SU-DHL-6 (cell line): ENCODE measurements at regions not wholly inside any gene's neighbourhood (a gene's known extent, or its start where the extent isn't known, plus 50 kb on each side); places are given as distances from the start of the nearest gene placed in this dataset.

Experiments used
- H2AFZ ChIP-seq: fragments of 200-600 bp; sonication (generic); 2 replicates; pipeline ENCODE4 v1.6.1; 2014; ENCODE audit warnings: low read depth, mild to moderate bottlenecking, moderate library complexity, mixed read lengths, antibody characterized with exemption, low read length; ENCODE audit not compliant: severe bottlenecking
- H3F3A ChIP-seq: fragments of 200-600 bp; shearing (Covaris generic); 2 replicates; pipeline ENCODE4 v1.6.0; 2016; ENCODE audit warnings: antibody characterized with exemption, mild to moderate bottlenecking; ENCODE audit not compliant: insufficient read depth
- H3K27ac ChIP-seq: fragments of 200-600 bp; sonication (generic); 2 replicates; pipeline ENCODE4 v1.5.1; 2016; ENCODE audit warnings: low read depth, mild to moderate bottlenecking, low read length, moderate library complexity, mixed read lengths
- H3K27me3 ChIP-seq: fragments of 200-600 bp; sonication (generic), shearing (Covaris generic); 2 replicates; pipeline ENCODE4 v1.6.0; 2014; ENCODE audit warnings: mild to moderate bottlenecking, low read length
- H3K36me3 ChIP-seq: fragments of 200-600 bp; sonication (generic); 2 replicates; pipeline ENCODE4 v1.6.1; 2014; ENCODE audit warnings: mild to moderate bottlenecking, low read length, mixed read lengths
- H3K4me2 ChIP-seq: fragments of 300-600, 200-600 bp; shearing (Covaris generic), sonication (generic); 2 replicates; pipeline ENCODE4 v1.6.0; 2014; ENCODE audit warnings: low read length, low read depth, mild to moderate bottlenecking; ENCODE audit not compliant: poor library complexity, severe bottlenecking
- H3K4me3 ChIP-seq: fragments of 200-600 bp; sonication (generic); 2 replicates; pipeline ENCODE4 v1.5.1; 2014; ENCODE audit warnings: antibody characterized with exemption, low read length, mild to moderate bottlenecking, mixed read lengths; ENCODE audit not compliant: insufficient read depth, poor library complexity, severe bottlenecking
- H3K79me2 ChIP-seq: fragments of 200-600 bp; sonication (generic); 2 replicates; pipeline ENCODE4 v1.6.1; 2014; ENCODE audit warnings: mild to moderate bottlenecking, low read length, moderate library complexity; ENCODE audit not compliant: insufficient read depth
- H3K9ac ChIP-seq: fragments of 200-600 bp; sonication (generic); 2 replicates; pipeline ENCODE4 v1.7.0; 2014; ENCODE audit warnings: mild to moderate bottlenecking, low read length
- H3K9me2 ChIP-seq: fragments of 200-600 bp; sonication (generic); replicated peaks from 2 replicates; pipeline ENCODE4 v1.6.1; 2014; ENCODE audit warnings: low read length; ENCODE audit not compliant: insufficient read depth
- H3K9me3 ChIP-seq: fragments of 200-600 bp; sonication (generic); 2 replicates; pipeline ENCODE4 v1.6.1; 2014; ENCODE audit warnings: low read length, mixed read lengths; ENCODE audit not compliant: insufficient read depth
- H4K20me1 ChIP-seq: fragments of 200-600 bp; sonication (generic); 2 replicates; pipeline ENCODE4 v1.6.1; 2014; ENCODE audit warnings: low read depth, mild to moderate bottlenecking, antibody characterized with exemption, low read length, moderate library complexity, mixed read lengths
- EZH2phosphoT487 ChIP-seq: fragments of 200-600 bp; sonication (generic), shearing (Covaris generic); conservative IDR thresholded peaks from 2 replicates; pipeline ENCODE4 v1.6.1; 2018; ENCODE audit warnings: mild to moderate bottlenecking, antibody characterized with exemption, low read length, moderate library complexity, mixed read lengths
- TF ChIP-seq, protein P1 (sequence below): fragments of 200-600 bp; sonication (generic); IDR thresholded peaks from one replicate; pipeline ENCODE4 v1.5.1; 2017; ENCODE audit warnings: antibody characterized with exemption, mild to moderate bottlenecking, low read length, moderate library complexity; ENCODE audit not compliant: insufficient read depth, poor library complexity, severe bottlenecking

GRCh38 chr3:88509582-88509981 lies 359.8 kb downstream of the C3orf38 start:
- H3K27ac ChIP-seq, result no peak overlapping the region
- no peak overlapping the region for H3K4me2 ChIP-seq
- no peak overlapping the region for H2AFZ ChIP-seq
- no peak overlapping the region for H3K4me3 ChIP-seq
- H3K9me3 ChIP-seq, result 0 out of 2 replicates have a peak, but pooled peaks cover 8% of the 10 kb centered on the region
- H3K9me2 ChIP-seq, result no peaks in the 10 kb centered on the region
- H3F3A ChIP-seq, result no peaks in the 10 kb centered on the region
- no peaks in the 10 kb centered on the region for H3K79me2 ChIP-seq
- no peaks in the 10 kb centered on the region for H3K27me3 ChIP-seq
- H3K9ac ChIP-seq, result no peak overlapping the region
- no peaks in the 10 kb centered on the region for H3K36me3 ChIP-seq
- TF ChIP-seq, protein P1, sequence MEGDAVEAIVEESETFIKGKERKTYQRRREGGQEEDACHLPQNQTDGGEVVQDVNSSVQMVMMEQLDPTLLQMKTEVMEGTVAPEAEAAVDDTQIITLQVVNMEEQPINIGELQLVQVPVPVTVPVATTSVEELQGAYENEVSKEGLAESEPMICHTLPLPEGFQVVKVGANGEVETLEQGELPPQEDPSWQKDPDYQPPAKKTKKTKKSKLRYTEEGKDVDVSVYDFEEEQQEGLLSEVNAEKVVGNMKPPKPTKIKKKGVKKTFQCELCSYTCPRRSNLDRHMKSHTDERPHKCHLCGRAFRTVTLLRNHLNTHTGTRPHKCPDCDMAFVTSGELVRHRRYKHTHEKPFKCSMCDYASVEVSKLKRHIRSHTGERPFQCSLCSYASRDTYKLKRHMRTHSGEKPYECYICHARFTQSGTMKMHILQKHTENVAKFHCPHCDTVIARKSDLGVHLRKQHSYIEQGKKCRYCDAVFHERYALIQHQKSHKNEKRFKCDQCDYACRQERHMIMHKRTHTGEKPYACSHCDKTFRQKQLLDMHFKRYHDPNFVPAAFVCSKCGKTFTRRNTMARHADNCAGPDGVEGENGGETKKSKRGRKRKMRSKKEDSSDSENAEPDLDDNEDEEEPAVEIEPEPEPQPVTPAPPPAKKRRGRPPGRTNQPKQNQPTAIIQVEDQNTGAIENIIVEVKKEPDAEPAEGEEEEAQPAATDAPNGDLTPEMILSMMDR, result no peak
- no peak for TF ChIP-seq EZH2phosphoT487
- H4K20me1 ChIP-seq, result no peaks in the 10 kb centered on the region

GRCh38 chr3:88528494-88528893 lies 378.7 kb downstream of the C3orf38 start:
- Histone ChIP-seq H3K79me2 (no peaks in the 10 kb centered on the region), H3K9ac (no peak overlapping the region), H3K27me3 (no peaks in the 10 kb centered on the region), H4K20me1 (no peaks in the 10 kb centered on the region), H3K27ac (no peak overlapping the region), H2AFZ (no peak overlapping the region), H3K36me3 (no peaks in the 10 kb centered on the region), H3K9me2 (no peaks in the 10 kb centered on the region), H3K9me3 (no peaks in the 10 kb centered on the region), H3K4me2 (no peak overlapping the region), H3F3A (no peaks in the 10 kb centered on the region), H3K4me3 (no peak overlapping the region)
- TF ChIP-seq EZH2phosphoT487, result no peak
- TF ChIP-seq, protein P1, result no peak

- Histone ChIP-seq H4K20me1 (no peaks in the 10 kb centered on the region), H3K9ac (no peak overlapping the region), H3K79me2 (no peaks in the 10 kb centered on the region), H3K4me2 (no peak overlapping the region), H3K4me3 (no peak overlapping the region), H3K36me3 (no peaks in the 10 kb centered on the region), H3K9me3 (no peaks in the 10 kb centered on the region), H2AFZ (no peak overlapping the region), H3K9me2 (no peaks in the 10 kb centered on the region), H3K27ac (no peak overlapping the region), H3F3A (no peaks in the 10 kb centered on the region), H3K27me3 (no peaks in the 10 kb centered on the region)
- TF ChIP-seq, protein P1, result no peak
- no peak for TF ChIP-seq EZH2phosphoT487
These were observed 384.8 kb downstream of the C3orf38 start for GRCh38 chr3:88534534-88534933.

- Histone ChIP-seq H3K27ac (no peak overlapping the region), H3K79me2 (no peaks in the 10 kb centered on the region), H3K9me2 (no peaks in the 10 kb centered on the region), H3K4me3 (no peak overlapping the region), H3F3A (no peaks in the 10 kb centered on the region), H2AFZ (no peak overlapping the region), H3K4me2 (no peak overlapping the region), H4K20me1 (no peaks in the 10 kb centered on the region), H3K9ac (no peak overlapping the region), H3K36me3 (no peaks in the 10 kb centered on the region), H3K9me3 (no peaks in the 10 kb centered on the region), H3K27me3 (no peaks in the 10 kb centered on the region)
- TF ChIP-seq, protein P1, result no peak
- no peak for TF ChIP-seq EZH2phosphoT487
These were observed 385.8 kb downstream of the C3orf38 start for GRCh38 chr3:88535563-88535962.
